ENCODE measurements at regions not wholly inside any gene's neighbourhood (a gene's known extent, or its start where the extent isn't known, plus 50 kb on each side); places are given as distances from the start of the nearest gene placed in this dataset.

- POLR2A ChIA-PET: no interaction called here
- no peak for TF ChIP-seq CTCF (IDR thresholded peaks at IDR 0.05; ENCODE audit: insufficient read depth, low read depth, low read length)
- CTCF ChIA-PET: no interaction called here
These were observed 207.6 kb downstream of the BCL11B start for GRCh38 chr14:99064262-99064954.

GRCh38 chr14:99065551-99065950 lies 206.4 kb downstream of the BCL11B start:
- POLR2A ChIA-PET: no interaction called here
- no peak for DNase-seq (ENCODE audit: low read depth)
- Histone ChIP-seq H3K36me3 (ENCODE audit: control insufficient read depth, insufficient read depth, low read length) (no peaks in the 10 kb centered on the region), H3K4me3 (ENCODE audit: low read depth, low read length) (no peak overlapping the region), H3K27me3 (ENCODE audit: control insufficient read depth, insufficient read depth, low read length) (no peaks in the 10 kb centered on the region)
- CTCF ChIA-PET: interaction anchor here (0.8 to 1.3 kb wide), 2 partner anchors 12 to 95 kb away, joined by 3 to 4 read pairs; no protein-coding TSS in a partner anchor
- TF ChIP-seq CTCF (IDR thresholded peaks at IDR 0.05; ENCODE audit: insufficient read depth, low read depth, low read length): no peak

More at GRCh38 chr14:99064262-99064954, 207.6 kb downstream of the BCL11B start:
- no peak for DNase-seq (ENCODE audit: low read depth)
- H3K36me3 ChIP-seq (ENCODE audit: control insufficient read depth, insufficient read depth, low read length): no peaks in the 10 kb centered on the region
- no peaks in the 10 kb centered on the region for H3K27me3 ChIP-seq (ENCODE audit: control insufficient read depth, insufficient read depth, low read length)
- no peak overlapping the region for H3K4me3 ChIP-seq (ENCODE audit: low read depth, low read length)

GRCh38 chr14:99066378-99066777 lies 205.6 kb downstream of the BCL11B start:
- ChIA-PET CTCF (interaction anchor here (1.3 kb wide), 1 partner anchor 11 kb away, joined by 3 read pairs; no protein-coding TSS in a partner anchor), POLR2A (no interaction called here)
- H3K36me3 ChIP-seq (ENCODE audit: control insufficient read depth, insufficient read depth, low read length): no peaks in the 10 kb centered on the region
- no peak overlapping the region for H3K4me3 ChIP-seq (ENCODE audit: low read depth, low read length)
- no peak for DNase-seq (ENCODE audit: low read depth)
- TF ChIP-seq CTCF (IDR thresholded peaks at IDR 0.05; ENCODE audit: insufficient read depth, low read depth, low read length): no peak
- H3K27me3 ChIP-seq (ENCODE audit: control insufficient read depth, insufficient read depth, low read length): no peaks in the 10 kb centered on the region

- no peak for DNase-seq (ENCODE audit: low read depth)
- CTCF ChIA-PET: no interaction called here
- H3K4me3 ChIP-seq (ENCODE audit: low read depth, low read length): no peak overlapping the region
- POLR2A ChIA-PET: no interaction called here
- no peaks in the 10 kb centered on the region for H3K27me3 ChIP-seq (ENCODE audit: control insufficient read depth, insufficient read depth, low read length)
- TF ChIP-seq CTCF (IDR thresholded peaks at IDR 0.05; ENCODE audit: insufficient read depth, low read depth, low read length): no peak
- H3K36me3 ChIP-seq (ENCODE audit: control insufficient read depth, insufficient read depth, low read length): no peaks in the 10 kb centered on the region
These were observed 204.7 kb downstream of the BCL11B start for GRCh38 chr14:99067141-99067920.

- Histone ChIP-seq H3K4me3 (ENCODE audit: low read depth, low read length) (no peak overlapping the region), H3K36me3 (ENCODE audit: control insufficient read depth, insufficient read depth, low read length) (no peaks in the 10 kb centered on the region), H3K27me3 (ENCODE audit: control insufficient read depth, insufficient read depth, low read length) (no peaks in the 10 kb centered on the region)
- TF ChIP-seq CTCF (IDR thresholded peaks at IDR 0.05; ENCODE audit: insufficient read depth, low read depth, low read length): no peak
- ChIA-PET POLR2A (no interaction called here), CTCF (no interaction called here)
- DNase-seq (ENCODE audit: low read depth): no peak
These were observed 204.1 kb downstream of the BCL11B start for GRCh38 chr14:99067927-99068326.
